ENCODE measurements at regions not wholly inside any gene's neighbourhood (a gene's known extent, or its start where the extent isn't known, plus 50 kb on each side); places are given as distances from the start of the nearest gene placed in this dataset.

DNA sequence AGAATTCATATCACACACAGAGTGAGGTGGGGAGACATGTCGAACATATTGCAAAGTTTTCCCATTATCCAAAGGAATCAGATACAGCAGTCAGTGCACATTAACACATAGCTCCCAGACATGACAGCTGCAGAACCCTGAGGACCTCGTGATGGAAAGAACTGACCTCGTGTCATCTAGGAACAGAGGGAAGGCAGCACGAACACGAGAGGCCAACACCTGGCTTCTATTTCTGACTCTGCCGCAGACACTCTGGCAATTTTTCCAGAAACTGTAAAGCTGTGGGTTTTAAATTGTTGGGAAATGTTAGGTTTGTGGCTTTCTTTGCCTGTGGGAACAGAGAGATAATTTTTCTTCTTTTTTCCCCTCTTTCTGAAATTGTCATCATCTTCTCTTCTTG is 315.0 kb upstream of the PIK3R1 start:
- no peak overlapping the region for H2AFZ ChIP-seq
- no peak overlapping the region for H3K4me3 ChIP-seq
- peak overlapping the region; percentile 31 for H3K27ac ChIP-seq
- no peak for TF ChIP-seq EZH2 (IDR thresholded peaks at IDR 0.05; ENCODE audit: borderline replicate concordance)
- no peak for TF ChIP-seq EZH2phosphoT487 (IDR thresholded peaks at IDR 0.05; ENCODE audit: low read depth, severe bottlenecking, unreplicated experiment)
- TF ChIP-seq, protein P1, sequence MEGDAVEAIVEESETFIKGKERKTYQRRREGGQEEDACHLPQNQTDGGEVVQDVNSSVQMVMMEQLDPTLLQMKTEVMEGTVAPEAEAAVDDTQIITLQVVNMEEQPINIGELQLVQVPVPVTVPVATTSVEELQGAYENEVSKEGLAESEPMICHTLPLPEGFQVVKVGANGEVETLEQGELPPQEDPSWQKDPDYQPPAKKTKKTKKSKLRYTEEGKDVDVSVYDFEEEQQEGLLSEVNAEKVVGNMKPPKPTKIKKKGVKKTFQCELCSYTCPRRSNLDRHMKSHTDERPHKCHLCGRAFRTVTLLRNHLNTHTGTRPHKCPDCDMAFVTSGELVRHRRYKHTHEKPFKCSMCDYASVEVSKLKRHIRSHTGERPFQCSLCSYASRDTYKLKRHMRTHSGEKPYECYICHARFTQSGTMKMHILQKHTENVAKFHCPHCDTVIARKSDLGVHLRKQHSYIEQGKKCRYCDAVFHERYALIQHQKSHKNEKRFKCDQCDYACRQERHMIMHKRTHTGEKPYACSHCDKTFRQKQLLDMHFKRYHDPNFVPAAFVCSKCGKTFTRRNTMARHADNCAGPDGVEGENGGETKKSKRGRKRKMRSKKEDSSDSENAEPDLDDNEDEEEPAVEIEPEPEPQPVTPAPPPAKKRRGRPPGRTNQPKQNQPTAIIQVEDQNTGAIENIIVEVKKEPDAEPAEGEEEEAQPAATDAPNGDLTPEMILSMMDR (IDR thresholded peaks at IDR 0.05; ENCODE audit: poor library complexity): no peak
- no peaks in the 10 kb centered on the region for H3K79me2 ChIP-seq
- DNase-seq (ENCODE audit: low spot score): no peak
- no peaks in the 10 kb centered on the region for H4K20me1 ChIP-seq (ENCODE audit: insufficient read depth, poor library complexity, severe bottlenecking)
- H3K4me1 ChIP-seq (ENCODE audit: insufficient read depth): peaks cover 14% of the 10 kb centered on the region
- 67% methylated on average over 6 of the region's 6 CpGs for WGBS (ENCODE audit: low lambda C conversion rate, missing lambda C conversion rate)
- no peaks in the 10 kb centered on the region for H3K9me2 ChIP-seq (replicated peaks; ENCODE audit: insufficient read depth)
- no peaks in the 10 kb centered on the region for H3K9me3 ChIP-seq (ENCODE audit: low read depth)
- H3K4me2 ChIP-seq: no peak overlapping the region
- no peaks in the 10 kb centered on the region for H3K27me3 ChIP-seq
- H3K36me3 ChIP-seq (replicated peaks; ENCODE audit: insufficient read depth, low read depth): no peaks in the 10 kb centered on the region

DNA sequence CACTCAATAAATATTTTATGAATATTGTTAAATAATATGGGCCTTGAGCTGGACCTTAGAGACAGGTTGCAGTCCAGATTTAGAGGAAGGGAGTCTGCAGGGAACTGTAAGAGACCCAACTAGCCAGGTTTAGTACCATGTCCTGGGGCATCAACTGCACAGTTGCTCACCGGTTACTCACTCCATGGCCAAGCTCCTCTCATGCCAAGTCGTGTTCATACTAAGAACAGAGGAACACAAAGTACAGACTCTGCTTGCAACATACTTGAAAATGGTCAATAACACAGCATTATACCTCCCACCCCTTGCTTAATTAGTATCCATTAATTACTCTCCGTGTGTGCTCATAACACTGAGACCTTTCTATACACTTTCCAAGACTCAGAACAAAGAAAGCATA is 317.6 kb upstream of the PIK3R1 start:
- Histone ChIP-seq H3K4me1 (ENCODE audit: insufficient read depth) (peaks cover 14% of the 10 kb centered on the region), H3K9me2 (replicated peaks; ENCODE audit: insufficient read depth) (no peaks in the 10 kb centered on the region), H3K36me3 (replicated peaks; ENCODE audit: insufficient read depth, low read depth) (no peaks in the 10 kb centered on the region), H3K9me3 (ENCODE audit: low read depth) (no peaks in the 10 kb centered on the region), H3K27ac (no peak overlapping the region), H3K79me2 (no peaks in the 10 kb centered on the region), H2AFZ (no peak overlapping the region), H4K20me1 (ENCODE audit: insufficient read depth, poor library complexity, severe bottlenecking) (no peaks in the 10 kb centered on the region), H3K27me3 (no peaks in the 10 kb centered on the region), H3K4me2 (no peak overlapping the region), H3K4me3 (no peak overlapping the region)
- DNase-seq (ENCODE audit: low spot score): no peak
- WGBS (ENCODE audit: low lambda C conversion rate, missing lambda C conversion rate): 96% methylated on average over 3 of the region's 3 CpGs
- no peak for TF ChIP-seq EZH2phosphoT487 (IDR thresholded peaks at IDR 0.05; ENCODE audit: low read depth, severe bottlenecking, unreplicated experiment)
- TF ChIP-seq, protein P1 (IDR thresholded peaks at IDR 0.05; ENCODE audit: poor library complexity): no peak
- no peak for TF ChIP-seq EZH2 (IDR thresholded peaks at IDR 0.05; ENCODE audit: borderline replicate concordance)

DNA sequence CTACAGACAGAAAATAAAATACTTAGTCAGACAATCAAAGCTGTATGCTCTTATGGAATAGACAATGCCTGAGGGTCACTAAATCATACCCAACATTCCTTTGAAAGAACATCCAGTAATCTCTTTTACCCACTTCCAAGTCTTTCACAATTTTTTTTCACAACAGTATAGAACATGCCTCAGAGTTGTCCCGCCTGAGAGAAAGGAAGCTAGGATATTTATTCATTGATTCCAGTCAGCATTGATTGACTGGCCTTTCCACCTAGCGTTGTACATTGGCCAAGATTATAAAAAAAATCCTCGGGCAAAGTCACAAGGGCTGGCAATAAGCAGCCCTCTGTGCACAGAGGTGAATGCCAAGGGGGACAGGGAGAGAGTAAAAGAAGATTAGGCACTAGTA is 318.1 kb upstream of the PIK3R1 start:
- WGBS (ENCODE audit: low lambda C conversion rate, missing lambda C conversion rate): 84% methylated on average over 3 of the region's 3 CpGs
- no peaks in the 10 kb centered on the region for H4K20me1 ChIP-seq (ENCODE audit: insufficient read depth, poor library complexity, severe bottlenecking)
- no peak for DNase-seq (ENCODE audit: low spot score)
- no peak for TF ChIP-seq EZH2phosphoT487 (IDR thresholded peaks at IDR 0.05; ENCODE audit: low read depth, severe bottlenecking, unreplicated experiment)
- TF ChIP-seq EZH2 (IDR thresholded peaks at IDR 0.05; ENCODE audit: borderline replicate concordance): no peak
- TF ChIP-seq, protein P1 (IDR thresholded peaks at IDR 0.05; ENCODE audit: poor library complexity): no peak
- H3K27ac ChIP-seq: no peak overlapping the region
- no peak overlapping the region for H3K4me2 ChIP-seq
- no peak overlapping the region for H3K4me3 ChIP-seq
- no peaks in the 10 kb centered on the region for H3K36me3 ChIP-seq (replicated peaks; ENCODE audit: insufficient read depth, low read depth)
- H3K9me2 ChIP-seq (replicated peaks; ENCODE audit: insufficient read depth): no peaks in the 10 kb centered on the region
- H2AFZ ChIP-seq: no peak overlapping the region
- H3K9me3 ChIP-seq (ENCODE audit: low read depth): no peaks in the 10 kb centered on the region
- H3K79me2 ChIP-seq: no peaks in the 10 kb centered on the region
- H3K27me3 ChIP-seq: no peaks in the 10 kb centered on the region
- peaks cover 14% of the 10 kb centered on the region for H3K4me1 ChIP-seq (ENCODE audit: insufficient read depth)

DNA sequence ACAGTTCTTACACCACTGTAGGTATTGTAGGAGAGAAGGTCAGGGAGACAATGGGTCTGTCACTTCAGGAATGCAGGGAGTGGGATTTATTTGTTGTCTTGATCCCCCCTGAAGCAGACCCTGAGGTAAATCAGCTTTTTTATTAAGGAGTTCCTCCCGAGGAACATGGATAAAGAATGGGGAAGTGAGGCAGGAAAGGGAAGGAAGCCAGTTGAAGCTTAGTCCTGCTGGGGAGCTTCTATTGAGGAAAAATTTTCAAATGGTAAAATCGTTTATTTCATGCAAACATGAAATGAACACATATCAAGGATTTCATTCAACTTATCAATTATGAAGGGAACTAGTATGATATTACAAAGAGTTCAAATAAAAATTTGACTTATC is 318.6 kb upstream of the PIK3R1 start:
- Histone ChIP-seq H3K9me3 (ENCODE audit: low read depth) (no peaks in the 10 kb centered on the region), H3K4me1 (ENCODE audit: insufficient read depth) (peaks cover 14% of the 10 kb centered on the region), H3K9me2 (replicated peaks; ENCODE audit: insufficient read depth) (no peaks in the 10 kb centered on the region), H4K20me1 (ENCODE audit: insufficient read depth, poor library complexity, severe bottlenecking) (no peaks in the 10 kb centered on the region), H3K79me2 (no peaks in the 10 kb centered on the region), H2AFZ (no peak overlapping the region), H3K36me3 (replicated peaks; ENCODE audit: insufficient read depth, low read depth) (no peaks in the 10 kb centered on the region), H3K4me3 (no peak overlapping the region), H3K27ac (peak overlapping the region; percentile 66), H3K27me3 (no peaks in the 10 kb centered on the region), H3K4me2 (no peak overlapping the region)
- no peak for TF ChIP-seq EZH2phosphoT487 (IDR thresholded peaks at IDR 0.05; ENCODE audit: low read depth, severe bottlenecking, unreplicated experiment)
- no peak for TF ChIP-seq EZH2 (IDR thresholded peaks at IDR 0.05; ENCODE audit: borderline replicate concordance)
- TF ChIP-seq, protein P1 (IDR thresholded peaks at IDR 0.05; ENCODE audit: poor library complexity): no peak
- 66% methylated on average over 2 of the region's 2 CpGs for WGBS (ENCODE audit: low lambda C conversion rate, missing lambda C conversion rate)
- DNase-seq (ENCODE audit: low spot score): no peak

All from hepatocyte (in vitro differentiated cells).